ENCODE measurements at regions not wholly inside any gene's neighbourhood (a gene's known extent, or its start where the extent isn't known, plus 50 kb on each side); places are given as distances from the start of the nearest gene placed in this dataset.
A peak's percentile ranks its signal among the peaks of the same experiment; 100 is the strongest.

- no peak overlapping the region for H2BK120ac ChIP-seq (ENCODE audit: low read depth, low read length)
- H3K4me3 ChIP-seq (ENCODE audit: insufficient read depth in 1 of 2, low read depth in 1 of 2, low read length in 2 of 2), result no peak overlapping the region
- peaks cover 5% of the 10 kb centered on the region for H3K9me3 ChIP-seq (ENCODE audit: control insufficient read depth, low read length)
- H2BK15ac ChIP-seq (ENCODE audit: low read depth, poor library complexity, severe bottlenecking), result no peak overlapping the region
- no peak overlapping the region for H3K4me2 ChIP-seq (ENCODE audit: low read length, poor library complexity, severe bottlenecking)
- no peak overlapping the region for H2AFZ ChIP-seq (ENCODE audit: low read depth, low read length)
- WGBS, result 35% methylated on average over 1 of the region's 1 CpG
- H3K79me1 ChIP-seq (replicated peaks; ENCODE audit: low read length, poor library complexity, severe bottlenecking), result no peaks in the 10 kb centered on the region
- H2BK5ac ChIP-seq (ENCODE audit: low read depth, low read length, poor library complexity, severe bottlenecking), result no peak overlapping the region
- H2AK5ac ChIP-seq (ENCODE audit: low read length, severe bottlenecking), result no peak overlapping the region
- H3K36me3 ChIP-seq (ENCODE audit: control insufficient read depth in 1 of 2, insufficient read depth in 2 of 2, low read depth in 1 of 2, low read length in 2 of 2), result no peaks in the 10 kb centered on the region
- H4K8ac ChIP-seq (ENCODE audit: low read length), result no peak overlapping the region
- DNase-seq, result no peak
- no peak overlapping the region for H4K91ac ChIP-seq (ENCODE audit: low read length)
- H3K4me1 ChIP-seq (ENCODE audit: control insufficient read depth, insufficient read depth, low read depth, low read length), result no peaks in the 10 kb centered on the region
- H3K14ac ChIP-seq (ENCODE audit: low read length in 2 of 2), result no peak overlapping the region
- H3K4ac ChIP-seq (ENCODE audit: low read depth in 1 of 2, low read length in 2 of 2), result no peak overlapping the region
- no peak overlapping the region for H3K27ac ChIP-seq (ENCODE audit: low read length, poor library complexity, severe bottlenecking)
- H3K23ac ChIP-seq (ENCODE audit: low read length in 2 of 2), result no peak overlapping the region
- no peak overlapping the region for H3K18ac ChIP-seq (ENCODE audit: low read depth in 1 of 2, low read length in 2 of 2)
- H3K27me3 ChIP-seq (ENCODE audit: control insufficient read depth in 1 of 2, insufficient read depth in 1 of 2, low read length in 2 of 2), result no peaks in the 10 kb centered on the region
- no peak overlapping the region for H3K9ac ChIP-seq (ENCODE audit: low read length)
- peak overlapping the region; percentile 11 to 42 for H2BK12ac ChIP-seq (ENCODE audit: low read length in 2 of 2)
Observed at GRCh38 chr4:19259920-19260319, 991.8 kb upstream of the SLIT2 start.

- Histone ChIP-seq H2BK15ac (ENCODE audit: low read depth, poor library complexity, severe bottlenecking) (no peak overlapping the region), H3K4me2 (ENCODE audit: low read length, poor library complexity, severe bottlenecking) (no peak overlapping the region), H3K18ac (ENCODE audit: low read depth in 1 of 2, low read length in 2 of 2) (no peak overlapping the region), H3K4me1 (ENCODE audit: control insufficient read depth, insufficient read depth, low read depth, low read length) (no peaks in the 10 kb centered on the region), H4K8ac (ENCODE audit: low read length) (no peak overlapping the region), H2BK5ac (ENCODE audit: low read depth, low read length, poor library complexity, severe bottlenecking) (no peak overlapping the region), H3K23ac (ENCODE audit: low read length in 2 of 2) (no peak overlapping the region), H2AFZ (ENCODE audit: low read depth, low read length) (no peak overlapping the region), H3K27ac (ENCODE audit: low read length, poor library complexity, severe bottlenecking) (no peak overlapping the region), H3K4ac (ENCODE audit: low read depth in 1 of 2, low read length in 2 of 2) (no peak overlapping the region), H3K9me3 (ENCODE audit: control insufficient read depth, low read length) (peaks cover 5% of the 10 kb centered on the region), H3K9ac (ENCODE audit: low read length) (no peak overlapping the region), H2AK5ac (ENCODE audit: low read length, severe bottlenecking) (no peak overlapping the region), H3K4me3 (ENCODE audit: insufficient read depth in 1 of 2, low read depth in 1 of 2, low read length in 2 of 2) (no peak overlapping the region), H3K79me1 (replicated peaks; ENCODE audit: low read length, poor library complexity, severe bottlenecking) (no peaks in the 10 kb centered on the region), H2BK120ac (ENCODE audit: low read depth, low read length) (no peak overlapping the region), H3K36me3 (ENCODE audit: control insufficient read depth in 1 of 2, insufficient read depth in 2 of 2, low read depth in 1 of 2, low read length in 2 of 2) (no peaks in the 10 kb centered on the region), H4K91ac (ENCODE audit: low read length) (no peak overlapping the region), H3K27me3 (ENCODE audit: control insufficient read depth in 1 of 2, insufficient read depth in 1 of 2, low read length in 2 of 2) (no peaks in the 10 kb centered on the region), H2BK12ac (ENCODE audit: low read length in 2 of 2) (no peak overlapping the region), H3K14ac (ENCODE audit: low read length in 2 of 2) (no peak overlapping the region)
- no peak for DNase-seq
Observed at GRCh38 chr4:19256823-19257222, 994.9 kb upstream of the SLIT2 start.

GRCh38 chr4:19254486-19254885, 997.2 kb upstream of the SLIT2 start:
- Histone ChIP-seq H3K23ac (ENCODE audit: low read length in 2 of 2) (no peak overlapping the region), H2BK15ac (ENCODE audit: low read depth, poor library complexity, severe bottlenecking) (no peak overlapping the region), H3K9me3 (ENCODE audit: control insufficient read depth, low read length) (peaks cover 5% of the 10 kb centered on the region), H2AK5ac (ENCODE audit: low read length, severe bottlenecking) (no peak overlapping the region), H3K79me1 (replicated peaks; ENCODE audit: low read length, poor library complexity, severe bottlenecking) (no peaks in the 10 kb centered on the region), H3K9ac (ENCODE audit: low read length) (no peak overlapping the region), H2BK5ac (ENCODE audit: low read depth, low read length, poor library complexity, severe bottlenecking) (no peak overlapping the region), H4K91ac (ENCODE audit: low read length) (no peak overlapping the region), H3K4me1 (ENCODE audit: control insufficient read depth, insufficient read depth, low read depth, low read length) (no peaks in the 10 kb centered on the region), H3K27me3 (ENCODE audit: control insufficient read depth in 1 of 2, insufficient read depth in 1 of 2, low read length in 2 of 2) (no peaks in the 10 kb centered on the region), H3K14ac (ENCODE audit: low read length in 2 of 2) (no peak overlapping the region), H3K4me3 (ENCODE audit: insufficient read depth in 1 of 2, low read depth in 1 of 2, low read length in 2 of 2) (no peak overlapping the region), H2BK120ac (ENCODE audit: low read depth, low read length) (no peak overlapping the region), H3K27ac (ENCODE audit: low read length, poor library complexity, severe bottlenecking) (no peak overlapping the region), H3K4ac (ENCODE audit: low read depth in 1 of 2, low read length in 2 of 2) (no peak overlapping the region), H2BK12ac (ENCODE audit: low read length in 2 of 2) (no peak overlapping the region), H2AFZ (ENCODE audit: low read depth, low read length) (no peak overlapping the region), H4K8ac (ENCODE audit: low read length) (no peak overlapping the region), H3K4me2 (ENCODE audit: low read length, poor library complexity, severe bottlenecking) (no peak overlapping the region), H3K36me3 (ENCODE audit: control insufficient read depth in 1 of 2, insufficient read depth in 2 of 2, low read depth in 1 of 2, low read length in 2 of 2) (no peaks in the 10 kb centered on the region), H3K18ac (ENCODE audit: low read depth in 1 of 2, low read length in 2 of 2) (no peak overlapping the region)
- DNase-seq, result no peak

- no peak overlapping the region for H2BK120ac ChIP-seq (ENCODE audit: low read depth, low read length)
- DNase-seq, result no peak
- no peak overlapping the region for H2BK12ac ChIP-seq (ENCODE audit: low read length in 2 of 2)
- H3K27ac ChIP-seq (ENCODE audit: low read length, poor library complexity, severe bottlenecking), result no peak overlapping the region
- H4K91ac ChIP-seq (ENCODE audit: low read length), result no peak overlapping the region
- no peak overlapping the region for H3K4ac ChIP-seq (ENCODE audit: low read depth in 1 of 2, low read length in 2 of 2)
- H3K18ac ChIP-seq (ENCODE audit: low read depth in 1 of 2, low read length in 2 of 2), result no peak overlapping the region
- no peak overlapping the region for H3K4me2 ChIP-seq (ENCODE audit: low read length, poor library complexity, severe bottlenecking)
- H2AK5ac ChIP-seq (ENCODE audit: low read length, severe bottlenecking), result no peak overlapping the region
- H3K9ac ChIP-seq (ENCODE audit: low read length), result no peak overlapping the region
- H4K8ac ChIP-seq (ENCODE audit: low read length), result no peak overlapping the region
- no peak overlapping the region for H2BK5ac ChIP-seq (ENCODE audit: low read depth, low read length, poor library complexity, severe bottlenecking)
- H3K14ac ChIP-seq (ENCODE audit: low read length in 2 of 2), result no peak overlapping the region
- H2AFZ ChIP-seq (ENCODE audit: low read depth, low read length), result no peak overlapping the region
- H3K79me1 ChIP-seq (replicated peaks; ENCODE audit: low read length, poor library complexity, severe bottlenecking), result no peaks in the 10 kb centered on the region
- 86% methylated on average over 3 of the region's 4 CpGs for WGBS
- peaks cover 2% of the 10 kb centered on the region for H3K4me1 ChIP-seq (ENCODE audit: control insufficient read depth, insufficient read depth, low read depth, low read length)
- no peaks in the 10 kb centered on the region for H3K36me3 ChIP-seq (ENCODE audit: control insufficient read depth in 1 of 2, insufficient read depth in 2 of 2, low read depth in 1 of 2, low read length in 2 of 2)
- H3K9me3 ChIP-seq (ENCODE audit: control insufficient read depth, low read length), result no peaks in the 10 kb centered on the region
- H2BK15ac ChIP-seq (ENCODE audit: low read depth, poor library complexity, severe bottlenecking), result no peak overlapping the region
- H3K23ac ChIP-seq (ENCODE audit: low read length in 2 of 2), result no peak overlapping the region
- no peaks in the 10 kb centered on the region for H3K27me3 ChIP-seq (ENCODE audit: control insufficient read depth in 1 of 2, insufficient read depth in 1 of 2, low read length in 2 of 2)
- H3K4me3 ChIP-seq (ENCODE audit: insufficient read depth in 1 of 2, low read depth in 1 of 2, low read length in 2 of 2), result no peak overlapping the region
Observed at GRCh38 chr4:19248023-19248422, 1003.7 kb upstream of the SLIT2 start.

Data from mesenchymal stem cell (in vitro differentiated cells and primary cell).